Parathyroid adenoma (tissue), 2 donors: ENCODE measurements at regions not wholly inside any gene's neighbourhood (a gene's known extent, or its start where the extent isn't known, plus 50 kb on each side); places are given as distances from the start of the nearest gene placed in this dataset.

Source experiments
- H2AFZ ChIP-seq: fragments of 300-600 bp; sonication (generic); one replicate; pipeline ENCODE4 v1.7.0; 2017; ENCODE audit warnings: antibody characterized with exemption, mild to moderate bottlenecking
- H3K27ac ChIP-seq: fragments of 300-600 bp; sonication (generic); one replicate; pipeline ENCODE4 v1.7.0; 2017
- H3K27me3 ChIP-seq: fragments of 300-600 bp; sonication (generic); one replicate; pipeline ENCODE4 v1.7.0; 2017; ENCODE audit warnings: low read length; ENCODE audit not compliant: control insufficient read depth, insufficient read depth
- H3K36me3 ChIP-seq: fragments of 300-600 bp; sonication (generic); one replicate; pipeline ENCODE4 v1.7.0; 2017; ENCODE audit warnings: low read length; ENCODE audit not compliant: control insufficient read depth, insufficient read depth
- H3K4me1 ChIP-seq: fragments of 300-600 bp; sonication (generic); one replicate; pipeline ENCODE4 v1.7.0; 2017; ENCODE audit warnings: control low read depth
- H3K4me2 ChIP-seq: fragments of 300-600 bp; sonication (generic); one replicate; pipeline ENCODE4 v1.7.0; 2017; ENCODE audit warnings: low read length
- H3K4me3 ChIP-seq: fragments of 300-600 bp; sonication (generic); one replicate; pipeline ENCODE4 v1.7.0; 2017; ENCODE audit warnings: low read depth, low read length
- H3K79me2 ChIP-seq: fragments of 300-600 bp; sonication (generic); one replicate; pipeline ENCODE4 v1.7.0; 2017; ENCODE audit warnings: control low read depth
- H3K9ac ChIP-seq: fragments of 300-600 bp; sonication (generic); one replicate; pipeline ENCODE4 v1.7.0; 2017; ENCODE audit warnings: mild to moderate bottlenecking
- H3K9me3 ChIP-seq: fragments of 300-600 bp; sonication (generic); one replicate; pipeline ENCODE4 v1.7.0; 2017; ENCODE audit warnings: low read length; ENCODE audit not compliant: control insufficient read depth
- TF ChIP-seq, protein P1 (sequence below): fragments of 300-600 bp; sonication (generic); IDR thresholded peaks from one replicate; pipeline ENCODE4 v1.7.0; 2017; ENCODE audit warnings: antibody characterized with exemption, mild to moderate bottlenecking
- donor health status: primary hyperparathyroidism.

GRCh38 chr21:28104346-28104745, 888.3 kb downstream of the LTN1 start:
- TF ChIP-seq, protein P1, sequence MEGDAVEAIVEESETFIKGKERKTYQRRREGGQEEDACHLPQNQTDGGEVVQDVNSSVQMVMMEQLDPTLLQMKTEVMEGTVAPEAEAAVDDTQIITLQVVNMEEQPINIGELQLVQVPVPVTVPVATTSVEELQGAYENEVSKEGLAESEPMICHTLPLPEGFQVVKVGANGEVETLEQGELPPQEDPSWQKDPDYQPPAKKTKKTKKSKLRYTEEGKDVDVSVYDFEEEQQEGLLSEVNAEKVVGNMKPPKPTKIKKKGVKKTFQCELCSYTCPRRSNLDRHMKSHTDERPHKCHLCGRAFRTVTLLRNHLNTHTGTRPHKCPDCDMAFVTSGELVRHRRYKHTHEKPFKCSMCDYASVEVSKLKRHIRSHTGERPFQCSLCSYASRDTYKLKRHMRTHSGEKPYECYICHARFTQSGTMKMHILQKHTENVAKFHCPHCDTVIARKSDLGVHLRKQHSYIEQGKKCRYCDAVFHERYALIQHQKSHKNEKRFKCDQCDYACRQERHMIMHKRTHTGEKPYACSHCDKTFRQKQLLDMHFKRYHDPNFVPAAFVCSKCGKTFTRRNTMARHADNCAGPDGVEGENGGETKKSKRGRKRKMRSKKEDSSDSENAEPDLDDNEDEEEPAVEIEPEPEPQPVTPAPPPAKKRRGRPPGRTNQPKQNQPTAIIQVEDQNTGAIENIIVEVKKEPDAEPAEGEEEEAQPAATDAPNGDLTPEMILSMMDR, result no peak
- no peak overlapping the region for H3K27ac ChIP-seq
- no peak overlapping the region for H3K9ac ChIP-seq
- H3K4me2 ChIP-seq, result peak overlapping the region; percentile 47
- no peak overlapping the region for H2AFZ ChIP-seq
- H3K79me2 ChIP-seq, result no peaks in the 10 kb centered on the region
- H3K4me1 ChIP-seq, result no peaks in the 10 kb centered on the region
- H3K4me3 ChIP-seq, result no peak overlapping the region
- H3K36me3 ChIP-seq, result no peaks in the 10 kb centered on the region
- no peaks in the 10 kb centered on the region for H3K27me3 ChIP-seq
- H3K9me3 ChIP-seq, result no peaks in the 10 kb centered on the region

DNA sequence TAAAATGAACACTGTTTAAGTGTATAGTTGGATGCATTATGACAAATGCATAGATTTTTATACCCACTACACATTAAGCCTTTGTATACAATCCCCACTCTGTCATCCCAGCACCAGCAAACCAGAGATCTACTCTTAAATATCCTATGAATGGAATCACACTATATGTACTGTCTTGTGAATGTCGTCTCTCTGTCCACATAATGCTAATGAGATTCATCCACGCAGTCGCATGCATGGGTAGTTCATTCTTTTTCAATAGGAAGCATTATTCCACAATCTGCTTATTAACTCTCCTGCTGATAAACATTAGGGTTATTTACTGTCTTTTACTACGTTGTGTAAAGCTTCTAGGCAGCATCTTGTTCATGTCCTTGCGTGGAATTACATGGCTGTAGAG, 892.3 kb downstream of the LTN1 start:
- H3K27ac ChIP-seq, result no peak overlapping the region
- no peak overlapping the region for H3K4me3 ChIP-seq

GRCh38 chr21:28099001-28099705, 893.5 kb downstream of the LTN1 start:
- H3K9me3 ChIP-seq, result no peaks in the 10 kb centered on the region
- H3K27ac ChIP-seq, result no peak overlapping the region
- H3K36me3 ChIP-seq, result no peaks in the 10 kb centered on the region
- no peak overlapping the region for H2AFZ ChIP-seq
- H3K4me2 ChIP-seq, result no peak overlapping the region
- no peaks in the 10 kb centered on the region for H3K27me3 ChIP-seq
- H3K9ac ChIP-seq, result no peak overlapping the region
- no peaks in the 10 kb centered on the region for H3K79me2 ChIP-seq
- H3K4me3 ChIP-seq, result no peak overlapping the region
- no peaks in the 10 kb centered on the region for H3K4me1 ChIP-seq
- TF ChIP-seq, protein P1, result no peak

More for the DNA sequence above, 892.3 kb downstream of the LTN1 start:
- TF ChIP-seq, protein P1, result no peak
- Histone ChIP-seq H3K27me3 (no peaks in the 10 kb centered on the region), H2AFZ (no peak overlapping the region), H3K4me1 (no peaks in the 10 kb centered on the region), H3K4me2 (no peak overlapping the region), H3K36me3 (no peaks in the 10 kb centered on the region), H3K9me3 (no peaks in the 10 kb centered on the region), H3K79me2 (no peaks in the 10 kb centered on the region), H3K9ac (no peak overlapping the region)

DNA sequence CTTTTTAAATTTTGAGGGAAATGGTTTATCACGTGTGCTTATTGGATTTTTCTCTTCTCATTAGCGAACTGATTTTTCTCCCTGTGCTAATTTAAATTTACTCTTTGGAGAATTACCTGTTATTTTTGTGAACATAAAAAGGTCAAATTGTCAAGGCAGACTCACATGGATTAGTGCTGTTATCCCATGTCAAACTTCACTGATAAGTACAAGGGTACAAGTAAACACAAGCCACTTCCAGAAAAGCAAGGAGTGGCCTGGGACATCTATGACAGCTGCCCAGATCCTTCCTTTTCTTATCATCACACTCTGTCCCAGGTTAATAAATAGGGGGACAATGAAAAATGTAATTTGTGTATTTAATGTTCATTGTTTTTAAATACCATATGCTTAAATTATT, 901.2 kb downstream of the LTN1 start:
- Histone ChIP-seq H3K9ac (no peak overlapping the region), H3K9me3 (no peaks in the 10 kb centered on the region), H3K36me3 (no peaks in the 10 kb centered on the region), H3K79me2 (no peaks in the 10 kb centered on the region), H3K27ac (no peak overlapping the region), H3K4me3 (no peak overlapping the region), H3K27me3 (no peaks in the 10 kb centered on the region), H3K4me2 (no peak overlapping the region), H3K4me1 (no peaks in the 10 kb centered on the region), H2AFZ (no peak overlapping the region)
- TF ChIP-seq, protein P1, result no peak

GRCh38 chr21:28090546-28090945, 902.1 kb downstream of the LTN1 start:
- TF ChIP-seq, protein P1, result no peak
- Histone ChIP-seq H3K27me3 (no peaks in the 10 kb centered on the region), H3K36me3 (no peaks in the 10 kb centered on the region), H2AFZ (no peak overlapping the region), H3K9ac (no peak overlapping the region), H3K4me1 (no peaks in the 10 kb centered on the region), H3K27ac (no peak overlapping the region), H3K4me3 (no peak overlapping the region), H3K9me3 (no peaks in the 10 kb centered on the region), H3K79me2 (no peaks in the 10 kb centered on the region), H3K4me2 (no peak overlapping the region)
